SW480 (cell line): ENCODE measurements at regions not wholly inside any gene's neighbourhood (a gene's known extent, or its start where the extent isn't known, plus 50 kb on each side); places are given as distances from the start of the nearest gene placed in this dataset.

ENCODE experiments used
- DNase-seq: peaks from one replicate; pipeline ENCODE4 v3.0.0-alpha.2; 2016; ENCODE audit warnings: low spot score

- DNase-seq, result no peak
Measured at GRCh38 chr3:187931101-187931500, 185.8 kb upstream of the BCL6 start.

- no peak for DNase-seq
Measured at GRCh38 chr3:187931770-187932278, 186.6 kb upstream of the BCL6 start.

GRCh38 chr3:187932530-187932929 lies 187.3 kb upstream of the BCL6 start:
- no peak for DNase-seq

- DNase-seq, result no peak
Measured at GRCh38 chr3:187935623-187936156, 190.4 kb upstream of the BCL6 start.

GRCh38 chr3:187936676-187937075 lies 191.4 kb upstream of the BCL6 start:
- DNase-seq, result no peak

GRCh38 chr3:187939891-187940290 lies 194.6 kb upstream of the BCL6 start:
- no peak for DNase-seq

GRCh38 chr3:187941135-187941847 lies 196.0 kb upstream of the BCL6 start:
- DNase-seq, result no peak

GRCh38 chr3:187941848-187942194 lies 196.6 kb upstream of the BCL6 start:
- no peak for DNase-seq

- DNase-seq, result no peak
Measured at GRCh38 chr3:187942658-187943241, 197.5 kb upstream of the BCL6 start.

- DNase-seq, result no peak
Measured at GRCh38 chr3:187943677-187944389, 198.6 kb upstream of the BCL6 start.

- DNase-seq, result no peak
Measured at GRCh38 chr3:187944390-187945179, 199.3 kb upstream of the BCL6 start.

GRCh38 chr3:187945374-187945773 lies 200.1 kb upstream of the BCL6 start:
- no peak for DNase-seq

GRCh38 chr3:187946163-187946691 lies 201.0 kb upstream of the BCL6 start:
- no peak for DNase-seq

GRCh38 chr3:187946981-187947380 lies 201.7 kb upstream of the BCL6 start:
- DNase-seq, result no peak

- DNase-seq, result no peak
Measured at GRCh38 chr3:187947927-187948682, 202.8 kb upstream of the BCL6 start.

- DNase-seq, result no peak
Measured at GRCh38 chr3:187949093-187949820, 204.0 kb upstream of the BCL6 start.

GRCh38 chr3:187950671-187951070 lies 203.3 kb upstream of the LPP start:
- no peak for DNase-seq

- no peak for DNase-seq
Measured at GRCh38 chr3:187951452-187952190, 202.3 kb upstream of the LPP start.

- DNase-seq, result no peak
Measured at GRCh38 chr3:187952849-187953248, 201.1 kb upstream of the LPP start.

GRCh38 chr3:187954516-187954872 lies 199.5 kb upstream of the LPP start:
- DNase-seq, result no peak
